Natural killer cell (primary cell): ENCODE measurements at regions not wholly inside any gene's neighbourhood (a gene's known extent, or its start where the extent isn't known, plus 50 kb on each side); places are given as distances from the start of the nearest gene placed in this dataset.

Source experiments
- ATAC-seq, 3 donors: fragments of 150-1000 bp in 2 of 3; fragments of 200-7000 bp in 1 of 3; cut with Tn5 transposase; 1 replicate in 1 of 3; 2 replicates in 2 of 3; pipeline ENCODE4 v1.10.0; 2021; ENCODE audit warnings: mild to moderate bottlenecking in 2 of 3, moderate library complexity in 2 of 3
- DNase-seq, 2 donors: peaks; one replicate each; pipeline versions ENCODE4 v3.0.0 to v3.0.0-alpha.2; 2013 to 2021; ENCODE audit warnings: mixed read lengths in 1 of 2
- H3K27ac ChIP-seq: one replicate; pipeline ENCODE4 v1.5.1; 2013; ENCODE audit warnings: mild to moderate bottlenecking, low read length
- H3K27me3 ChIP-seq: one replicate; pipeline ENCODE4 v1.6.1; 2013; ENCODE audit warnings: low read length; ENCODE audit not compliant: control insufficient read depth, insufficient read depth
- H3K36me3 ChIP-seq: one replicate; pipeline ENCODE4 v1.6.1; 2013; ENCODE audit warnings: low read length; ENCODE audit not compliant: control insufficient read depth, insufficient read depth
- H3K4me1 ChIP-seq: one replicate; pipeline ENCODE4 v1.6.1; 2013; ENCODE audit warnings: low read length; ENCODE audit not compliant: control insufficient read depth, insufficient read depth
- H3K4me3 ChIP-seq: one replicate; pipeline ENCODE4 v1.5.1; 2013; ENCODE audit warnings: low read length
- H3K9me3 ChIP-seq: one replicate; pipeline ENCODE4 v1.6.1; 2013; ENCODE audit warnings: low read length; ENCODE audit not compliant: control insufficient read depth, insufficient read depth
- H3K27ac Mint-ChIP-seq, 2 donors: one replicate each; pipeline ENCODE4 v1.8.0; 2022; ENCODE audit warnings: mild to moderate bottlenecking in 2 of 2, mixed read lengths in 2 of 2, moderate library complexity in 1 of 2
- H3K27me3 Mint-ChIP-seq, 2 donors: one replicate each; pipeline ENCODE4 v1.8.0; 2022; ENCODE audit warnings: low read depth in 2 of 2, mixed read lengths in 2 of 2
- H3K36me3 Mint-ChIP-seq: one replicate; pipeline ENCODE4 v1.8.0; 2022; ENCODE audit warnings: mixed read lengths
- H3K4me1 Mint-ChIP-seq, 2 donors: one replicate each; pipeline ENCODE4 v1.8.0; 2022; ENCODE audit warnings: mixed read lengths in 2 of 2
- H3K4me3 Mint-ChIP-seq: one replicate; pipeline ENCODE4 v1.8.0; 2022; ENCODE audit warnings: mild to moderate bottlenecking, moderate library complexity, mixed read lengths
- H3K9me3 Mint-ChIP-seq, 2 donors: one replicate each; pipeline ENCODE4 v1.8.0; 2022; ENCODE audit warnings: mixed read lengths in 2 of 2
- CTCF ChIP-seq: fragments of 200-600 bp; IDR thresholded peaks from one replicate; pipeline ENCODE4 v1.8.0; 2022; ENCODE audit warnings: antibody characterized with exemption
- WGBS: methylation state at CpG from one replicate; pipeline ENCODE4 v1.1.7; 2013; ENCODE audit warnings: missing lambda C conversion rate; ENCODE audit not compliant: insufficient coverage; 5-methylcytosine and 5-hydroxymethylcytosine counted together
- intact Hi-C: fragments of 100-400 bp; cut with micrococcal nuclease; formaldehyde crosslinking; loops from one replicate; pipeline ENCODE4 v1.14.2; 2022

DNA sequence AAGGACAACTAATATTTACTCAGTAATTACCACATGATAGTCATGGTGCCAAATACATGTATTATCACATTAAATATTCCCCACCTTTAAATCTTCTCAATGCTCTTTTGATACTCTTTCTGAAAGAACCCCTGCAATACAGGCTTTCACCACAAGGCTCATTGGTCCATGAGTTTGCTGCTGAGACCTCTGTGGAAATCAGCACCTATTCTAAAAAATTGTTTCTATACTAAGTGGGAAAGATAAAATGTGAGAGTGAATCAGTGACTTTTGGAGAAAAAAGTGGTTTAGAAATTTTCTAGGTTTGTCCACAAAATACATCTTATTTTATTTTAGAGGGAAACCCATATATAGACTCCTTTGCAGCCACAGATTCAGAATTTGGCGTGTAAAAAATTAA, 257.3 kb downstream of the ZIC3 start:
- no peak for TF ChIP-seq CTCF
- Mint-ChIP-seq H3K27me3 (peaks cover 0 to 7% of the 10 kb centered on the region in 2 donors), H3K27ac (no peak overlapping the region), H3K9me3 (no peaks in the 10 kb centered on the region), H3K36me3 (no peaks in the 10 kb centered on the region), H3K4me1 (no peaks in the 10 kb centered on the region), H3K4me3 (no peak overlapping the region)
- H3K36me3 ChIP-seq, result no peaks in the 10 kb centered on the region
- H3K27ac ChIP-seq, result no peak overlapping the region
- no peaks in the 10 kb centered on the region for H3K9me3 ChIP-seq
- intact Hi-C loops, result no loop called here
- H3K4me3 ChIP-seq, result no peak overlapping the region
- H3K27me3 ChIP-seq, result no peaks in the 10 kb centered on the region
- ATAC-seq, result no peak
- no CpG with 5 or more reads among the region's 1 CpG for WGBS
- DNase-seq, result no peak
- H3K4me1 ChIP-seq, result no peaks in the 10 kb centered on the region

DNA sequence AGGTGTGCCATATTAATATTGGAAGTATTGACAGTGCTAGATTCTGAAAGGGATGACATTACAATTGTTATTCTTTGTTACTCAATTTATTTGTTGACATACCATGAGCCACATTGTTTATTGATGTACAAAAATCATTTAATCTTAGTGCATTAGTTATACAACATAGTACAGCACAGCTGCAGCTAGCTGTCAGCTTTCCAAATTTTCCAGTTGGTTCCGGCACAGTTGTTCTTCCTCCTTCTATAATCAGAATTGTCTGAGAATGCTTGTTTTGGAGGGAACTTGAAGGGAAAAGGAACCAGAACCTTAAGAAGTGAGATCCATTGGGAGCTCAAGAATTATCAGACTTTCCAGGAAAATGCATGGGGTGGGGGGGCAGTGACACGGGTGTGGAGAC, 281.4 kb downstream of the ZIC3 start:
- intact Hi-C loops, result no loop called here
- Histone ChIP-seq H3K27ac (no peak overlapping the region), H3K4me1 (no peaks in the 10 kb centered on the region), H3K9me3 (no peaks in the 10 kb centered on the region), H3K4me3 (no peak overlapping the region), H3K27me3 (no peaks in the 10 kb centered on the region), H3K36me3 (no peaks in the 10 kb centered on the region)
- H3K36me3 Mint-ChIP-seq, result no peaks in the 10 kb centered on the region
- 83% methylated on average over 1 of the region's 2 CpGs for WGBS
- H3K27ac Mint-ChIP-seq, result no peak overlapping the region
- H3K9me3 Mint-ChIP-seq, result no peaks in the 10 kb centered on the region
- no peak for DNase-seq
- no peak for ATAC-seq
- TF ChIP-seq CTCF, result no peak
- H3K4me3 Mint-ChIP-seq, result no peak overlapping the region
- no peaks in the 10 kb centered on the region for H3K4me1 Mint-ChIP-seq
- no peaks in the 10 kb centered on the region for H3K27me3 Mint-ChIP-seq

- intact Hi-C loops, result no loop called here
These were observed 282.5 kb downstream of the ZIC3 start for GRCh38 chrX:137848266-137848905.

More at GRCh38 chrX:137848266-137848905, 282.5 kb downstream of the ZIC3 start:
- H3K27me3 ChIP-seq, result no peaks in the 10 kb centered on the region
- no peaks in the 10 kb centered on the region for H3K9me3 Mint-ChIP-seq
- H3K4me1 ChIP-seq, result no peaks in the 10 kb centered on the region
- H3K27ac ChIP-seq, result no peak overlapping the region
- no peak overlapping the region for H3K4me3 Mint-ChIP-seq
- no peaks in the 10 kb centered on the region for H3K27me3 Mint-ChIP-seq
- DNase-seq (no peak), ATAC-seq (no peak)
- no peak overlapping the region for H3K4me3 ChIP-seq
- no peak overlapping the region for H3K27ac Mint-ChIP-seq
- no peaks in the 10 kb centered on the region for H3K4me1 Mint-ChIP-seq
- no peak for TF ChIP-seq CTCF
- H3K36me3 ChIP-seq, result no peaks in the 10 kb centered on the region
- no peaks in the 10 kb centered on the region for H3K9me3 ChIP-seq
- no peaks in the 10 kb centered on the region for H3K36me3 Mint-ChIP-seq
- 54% methylated on average over 10 of the region's 11 CpGs for WGBS
